ENCODE measurements at regions not wholly inside any gene's neighbourhood (a gene's known extent, or its start where the extent isn't known, plus 50 kb on each side); places are given as distances from the start of the nearest gene placed in this dataset.

GRCh38 chr12:130216031-130216430 is 53.8 kb downstream of the FZD10 start:
- no peak for DNase-seq

- no peak for DNase-seq
Measured at GRCh38 chr12:130218682-130219081, 56.4 kb downstream of the FZD10 start.

DNA sequence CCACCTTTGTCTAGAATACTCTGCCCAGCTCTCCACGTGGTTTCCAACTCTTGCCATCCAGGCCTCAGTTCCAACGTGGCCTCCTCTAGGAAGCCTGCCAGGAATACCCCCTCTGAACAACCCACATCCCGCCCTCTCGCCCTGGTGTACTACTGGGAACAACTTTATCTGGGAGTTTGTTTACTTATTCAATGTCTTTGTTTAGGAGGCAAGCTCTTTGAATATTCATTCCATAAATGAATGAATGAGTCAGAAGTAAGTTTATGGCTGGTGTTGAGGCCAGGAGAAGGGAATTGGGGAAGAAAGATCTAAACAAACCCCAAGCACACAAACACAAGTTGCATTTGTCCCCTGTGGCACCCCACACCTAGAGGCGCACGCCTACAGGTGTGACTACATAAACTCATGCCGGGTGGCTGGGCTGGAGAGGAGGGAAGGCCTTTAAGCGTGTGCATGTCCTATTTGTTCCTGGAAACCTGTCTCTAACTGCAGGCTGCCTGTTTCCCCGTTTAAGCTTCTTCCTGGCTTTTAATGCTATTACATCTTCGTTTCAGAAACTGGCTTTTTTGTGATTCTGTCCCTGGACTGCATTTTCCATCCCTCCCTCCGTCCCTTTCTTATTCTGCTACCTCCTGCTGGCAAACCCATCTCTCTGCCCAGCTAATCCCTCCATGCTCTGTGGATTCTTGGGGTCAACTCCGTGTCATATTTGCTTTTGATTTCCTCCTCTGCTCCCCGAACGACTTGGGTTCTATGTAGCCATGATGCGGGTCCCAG is 57.9 kb downstream of the FZD10 start:
- no peak for DNase-seq

DNA sequence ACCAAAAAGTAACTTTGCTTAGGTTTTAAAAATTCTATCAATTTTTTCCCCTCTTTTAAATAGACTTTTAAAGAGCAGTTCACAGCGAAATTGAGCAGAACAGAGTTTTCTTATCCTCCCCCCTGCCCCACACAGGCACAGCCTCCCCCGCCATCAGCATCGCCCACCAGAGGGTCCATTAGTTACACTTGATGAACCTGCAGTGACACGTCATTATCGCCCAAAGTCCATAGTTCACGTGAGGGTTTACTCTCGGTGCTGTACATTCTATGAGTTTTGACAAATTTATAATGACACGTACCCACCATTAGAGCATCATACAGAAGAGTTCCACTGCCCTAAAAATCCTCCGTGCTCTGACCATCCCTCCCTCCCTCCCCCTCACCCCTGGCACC is 58.4 kb downstream of the FZD10 start:
- no peak for DNase-seq

DNA sequence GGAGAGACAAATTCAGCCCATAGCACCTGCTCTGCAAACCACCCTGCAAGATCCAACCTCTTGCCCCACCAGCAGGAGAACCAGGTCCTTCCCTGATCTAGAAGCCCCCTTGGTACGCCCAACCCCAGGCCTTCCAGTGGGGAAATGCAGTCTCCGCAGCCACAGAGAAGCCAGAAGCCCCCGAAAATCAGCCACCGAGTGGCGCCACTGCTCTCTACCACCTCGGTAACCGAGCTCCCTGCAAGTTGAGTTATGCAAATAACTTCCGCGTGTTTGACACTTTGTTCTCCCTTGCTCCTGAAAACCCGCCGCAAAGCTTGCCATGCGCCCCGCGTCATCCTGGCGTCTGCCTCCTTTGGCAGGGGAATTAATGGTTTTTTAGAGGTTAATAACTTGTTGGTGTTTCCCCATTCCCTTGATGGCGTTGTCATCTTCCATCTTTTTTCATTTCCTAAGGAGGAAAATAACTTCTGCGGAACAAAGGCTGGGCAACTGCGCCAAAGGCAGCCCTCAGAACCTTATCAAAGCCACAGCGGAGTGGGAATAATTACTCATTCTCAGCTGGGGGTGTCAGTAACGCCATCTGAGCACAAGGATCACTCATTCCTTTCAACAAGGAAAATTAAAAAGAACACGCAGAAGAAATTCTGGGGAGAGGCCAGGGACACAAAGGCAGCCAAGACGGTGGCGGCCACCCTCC is 60.4 kb downstream of the FZD10 start:
- DNase-seq: no peak

DNA sequence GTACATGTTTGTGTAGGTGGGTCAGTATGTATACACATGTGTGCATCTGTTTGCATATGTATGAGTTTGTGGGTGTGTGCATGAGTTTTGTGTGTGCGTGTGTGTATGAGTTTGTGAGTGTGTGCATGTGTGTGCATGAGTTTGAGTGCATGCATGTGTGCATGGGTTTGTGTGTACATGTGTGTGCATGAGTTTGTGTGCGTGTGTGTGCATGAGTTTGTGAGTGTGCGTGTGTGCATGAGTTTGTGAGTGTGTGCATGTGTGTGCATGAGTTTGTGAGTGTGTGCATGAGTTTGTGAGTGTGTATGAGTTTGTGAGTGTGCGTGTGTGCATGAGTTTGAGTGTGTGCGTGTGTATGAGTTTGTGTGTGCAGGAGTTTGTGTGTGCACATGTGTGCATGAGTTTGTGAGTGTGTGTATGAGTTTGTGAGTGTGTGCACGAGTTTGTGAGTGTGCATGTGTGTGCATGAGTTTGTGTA is 61.5 kb downstream of the FZD10 start:
- no peak for DNase-seq

GRCh38 chr12:130224613-130225012 is 62.3 kb downstream of the FZD10 start:
- DNase-seq: no peak

GRCh38 chr12:130225347-130225746 is 63.1 kb downstream of the FZD10 start:
- no peak for DNase-seq

GRCh38 chr12:130226126-130226525 is 63.9 kb downstream of the FZD10 start:
- DNase-seq: no peak

DNA sequence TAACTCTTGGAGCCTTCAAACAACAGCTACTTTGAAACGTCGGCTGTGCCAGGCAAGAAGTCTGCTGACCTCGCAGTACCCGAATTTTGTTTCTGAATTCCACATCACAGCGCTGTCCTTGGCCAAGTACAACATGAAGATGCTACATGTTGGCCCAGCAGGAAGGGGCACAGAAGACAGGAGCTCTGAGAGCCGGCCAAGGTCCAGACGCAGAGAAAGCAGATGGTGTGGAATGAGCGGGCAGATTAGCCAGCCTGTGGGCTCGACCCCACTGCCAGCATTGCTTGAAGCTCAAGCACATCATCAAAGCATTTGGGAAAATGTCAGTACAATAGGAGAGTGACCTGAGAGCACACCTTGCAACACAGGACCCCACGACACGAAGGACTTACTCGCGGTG is 64.5 kb downstream of the FZD10 start:
- DNase-seq: no peak

DNA sequence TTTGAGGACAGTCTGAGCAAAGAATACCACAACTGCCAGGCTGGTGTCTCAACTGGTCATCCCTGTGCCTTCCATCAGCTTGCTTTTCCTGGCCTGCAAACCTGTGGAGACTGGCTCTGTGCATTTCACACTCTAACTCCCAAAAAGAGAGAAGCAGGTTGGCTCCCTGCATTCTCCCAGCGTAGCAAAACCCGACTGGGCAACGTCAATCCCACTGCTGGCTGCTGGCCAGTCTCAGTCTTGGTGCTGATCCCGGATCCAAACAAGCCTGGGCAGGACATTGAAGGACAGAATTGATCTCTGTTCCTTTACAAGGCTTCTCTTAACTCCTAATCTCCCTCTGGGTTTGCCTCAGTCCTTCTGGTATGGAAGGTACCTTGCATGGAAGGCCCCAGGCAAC is 65.4 kb downstream of the FZD10 start:
- DNase-seq: no peak

DNA sequence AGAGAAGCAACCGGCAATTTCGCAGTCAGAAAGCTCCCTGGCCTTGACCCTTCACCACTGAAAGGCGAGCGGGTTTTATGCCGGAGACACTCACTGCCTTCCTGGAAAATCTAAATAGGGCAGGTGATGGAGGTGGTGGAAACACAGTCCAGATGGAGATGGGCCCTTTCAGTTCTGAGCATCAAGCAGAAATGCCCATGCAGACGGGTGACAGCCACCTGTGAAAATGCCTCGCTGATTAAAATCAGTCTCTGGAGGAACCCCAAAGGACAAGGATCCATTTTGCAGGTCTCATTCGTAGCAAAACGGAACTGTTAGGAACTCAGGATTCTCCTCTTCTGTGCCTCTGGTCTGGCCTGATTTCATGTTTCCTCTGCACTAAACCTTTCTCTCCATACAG is 74.2 kb downstream of the FZD10 start:
- DNase-seq: no peak

GRCh38 chr12:130240831-130241590 is 78.7 kb downstream of the FZD10 start:
- no peak for DNase-seq

DNA sequence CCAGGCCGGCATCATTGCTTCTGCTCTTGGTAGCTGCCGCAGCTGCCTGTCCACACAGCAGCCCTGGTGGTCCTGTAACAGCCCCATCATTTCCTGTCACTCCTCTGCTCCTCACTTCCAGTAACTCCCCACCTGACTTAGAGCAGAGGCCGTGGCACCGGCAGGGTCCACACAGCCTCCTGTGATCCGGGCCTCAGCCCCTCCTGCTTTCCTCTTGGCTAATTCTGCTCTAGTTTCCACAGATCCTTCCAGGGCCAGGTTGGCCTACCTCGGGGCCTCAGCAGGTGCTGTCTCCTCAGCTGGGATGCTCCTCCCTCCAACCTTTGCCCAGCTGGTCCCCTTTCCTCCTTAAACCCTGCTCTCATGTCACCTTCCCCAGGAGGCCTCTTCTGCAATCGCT is 80.2 kb downstream of the FZD10 start:
- DNase-seq: no peak

DNA sequence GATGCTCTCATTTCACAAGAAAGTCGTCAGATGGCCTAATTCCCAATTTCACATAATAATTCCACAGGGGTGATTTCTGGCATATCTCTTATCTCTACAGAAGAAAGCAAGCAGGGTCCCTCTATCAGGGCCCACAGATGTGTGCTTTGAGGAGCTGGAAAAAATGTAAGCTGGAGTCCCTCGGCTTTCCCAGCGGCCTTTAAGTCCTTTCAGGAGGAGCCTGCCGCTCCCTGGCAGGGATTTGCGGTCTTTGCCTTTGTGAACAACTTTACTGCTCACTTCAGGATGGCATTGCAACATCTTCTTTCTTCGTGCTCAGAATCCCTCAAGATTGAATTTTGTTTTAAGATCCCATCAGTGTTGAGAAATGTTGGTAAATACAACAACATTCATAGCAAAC is 83.0 kb downstream of the FZD10 start:
- DNase-seq: no peak

DNA sequence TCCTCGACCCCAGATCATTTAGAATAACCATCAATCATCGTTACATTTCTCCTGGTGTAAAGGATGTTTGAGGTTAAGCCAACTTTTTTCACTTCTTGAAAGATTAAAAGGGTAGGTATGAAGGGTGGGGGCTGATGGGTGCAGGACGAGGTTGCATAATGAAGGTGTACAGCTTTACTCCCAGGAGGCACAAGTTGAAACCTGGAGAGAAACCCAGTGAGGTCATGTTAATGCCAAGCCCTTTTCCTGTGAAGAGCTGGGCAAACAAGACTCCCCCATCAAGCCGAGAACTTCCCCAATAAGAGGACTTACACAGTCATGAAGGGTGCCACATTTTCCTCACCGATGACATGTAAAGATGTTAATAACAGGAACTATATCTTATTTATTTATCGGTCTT is 84.3 kb downstream of the FZD10 start:
- DNase-seq: no peak

DNA sequence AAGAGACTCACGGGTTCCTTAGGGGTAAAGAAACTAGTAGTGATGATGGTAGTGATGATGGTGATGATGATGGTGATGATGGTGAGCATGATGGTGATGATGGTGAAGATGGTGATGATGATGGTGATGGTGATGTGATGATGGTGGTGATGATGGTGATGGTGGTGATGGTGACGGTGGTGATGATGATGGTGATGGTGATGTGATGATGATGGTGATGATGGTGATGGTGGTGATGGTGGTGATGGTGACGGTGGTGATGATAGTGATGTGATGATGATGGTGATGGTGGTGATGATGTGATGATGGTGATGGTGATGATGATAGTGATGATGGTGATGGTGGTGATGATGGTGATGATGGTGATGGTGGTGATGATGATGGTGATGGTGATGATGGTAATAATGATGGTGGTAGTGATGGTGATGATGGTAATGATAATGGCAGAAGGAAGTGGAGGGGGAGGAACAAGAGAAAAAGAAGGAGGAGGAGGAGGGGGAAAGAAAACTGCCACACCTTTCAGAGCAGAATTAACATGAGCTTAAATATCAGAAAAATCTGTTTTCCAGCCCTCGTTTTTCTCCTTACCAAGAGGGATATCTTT is 85.5 kb downstream of the FZD10 start:
- DNase-seq: no peak

DNA sequence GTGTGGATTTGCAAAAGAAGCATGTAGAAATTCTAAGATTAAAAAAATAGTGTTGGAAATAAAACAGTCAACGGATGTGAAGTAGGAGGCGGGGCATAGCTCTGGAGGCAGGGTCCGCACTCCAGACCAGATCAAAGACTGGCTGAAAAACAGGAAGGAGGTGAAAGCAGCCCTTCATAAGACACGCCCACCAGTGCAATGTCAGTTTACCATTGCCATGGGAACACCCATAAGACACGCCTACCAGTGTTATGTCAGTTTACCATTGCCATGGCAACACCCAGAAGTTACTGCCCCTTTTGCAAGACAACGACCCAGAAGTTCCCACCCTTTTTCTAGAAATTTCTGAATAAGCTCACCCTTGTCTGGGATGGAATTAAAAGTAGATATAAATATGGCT is 87.1 kb downstream of the FZD10 start:
- DNase-seq: no peak

DNA sequence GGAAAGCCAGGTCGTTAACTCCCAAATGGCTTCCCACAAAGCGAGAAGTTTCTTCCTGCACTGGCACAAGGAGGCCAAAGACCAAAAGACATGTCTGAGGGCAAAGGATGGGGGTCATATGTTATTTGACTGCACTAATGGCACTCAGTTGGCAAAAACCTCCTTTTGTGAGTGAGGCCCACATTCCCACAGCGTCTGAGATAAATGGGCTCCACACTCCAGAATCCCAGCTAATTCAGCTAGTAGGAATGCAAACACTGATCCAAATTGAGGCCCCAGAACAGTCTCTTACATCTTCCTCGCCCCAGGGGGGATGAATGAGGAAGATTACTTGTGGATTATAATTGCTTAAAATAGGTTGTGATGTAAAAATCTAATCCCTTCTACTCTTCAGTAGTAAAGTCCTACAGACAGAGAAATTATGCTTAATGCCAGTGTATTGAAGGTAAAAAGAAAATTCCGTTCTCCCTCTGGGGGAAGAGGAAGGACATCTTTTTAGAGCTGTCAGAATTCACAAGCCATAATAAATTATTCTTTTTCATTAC is 86.4 kb upstream of the PIWIL1 start:
- no peak for DNase-seq

- DNase-seq: no peak
Measured at GRCh38 chr12:130253866-130254265, 83.8 kb upstream of the PIWIL1 start.

GRCh38 chr12:130254461-130255276 is 83.0 kb upstream of the PIWIL1 start:
- DNase-seq: no peak

DNA sequence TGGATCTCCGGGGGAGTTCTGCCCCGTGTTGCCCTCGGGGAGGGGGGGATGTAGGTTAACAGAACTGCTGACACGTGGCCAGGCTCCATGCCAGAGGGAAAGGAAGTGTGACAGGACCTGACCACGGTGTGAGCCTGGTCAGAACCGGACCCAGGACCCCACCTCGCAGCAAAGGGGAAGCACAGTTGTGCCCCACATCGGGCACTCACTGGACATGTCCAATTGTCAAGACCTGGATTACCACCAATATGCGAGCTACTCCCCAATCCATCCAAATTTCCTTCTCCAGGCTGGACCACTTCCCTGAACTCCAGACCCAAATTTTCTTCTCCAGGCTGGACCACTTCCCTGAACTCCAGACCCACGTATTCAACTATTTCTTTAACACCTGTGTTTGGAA is 78.8 kb upstream of the PIWIL1 start:
- no peak for DNase-seq

Data from activated CD4-positive, alpha-beta T cell treated with anti-CD3 and anti-CD28 coated beads, Interleukin-2, Interleukin-6, amounts not matched to agents 100 ng/mL and 50 ng/mL, durations not matched to agents 16 hours and 8 hours (primary cell).